Cardiac fibroblast (primary cell): ENCODE measurements at regions not wholly inside any gene's neighbourhood (a gene's known extent, or its start where the extent isn't known, plus 50 kb on each side); places are given as distances from the start of the nearest gene placed in this dataset.
A peak's percentile ranks its signal among the peaks of the same experiment; 100 is the strongest.

ENCODE experiments used
- DNase-seq, 2 donors: peaks; one replicate each; pipeline versions ENCODE4 v3.0.0 to v3.0.0-alpha.2; 2010; ENCODE audit warnings: low read depth in 2 of 2
- H3K4me3 ChIP-seq, 2 donors: replicated peaks in 1 of 2; 1 replicate in 1 of 2; 2 replicates in 1 of 2; pipeline ENCODE4 v1.5.1; 2011; ENCODE audit warnings: low read depth in 2 of 2, low read length in 2 of 2, mild to moderate bottlenecking in 2 of 2, moderate library complexity in 1 of 2
- CTCF ChIP-seq: IDR thresholded peaks from one replicate; pipeline ENCODE4 v1.5.1; 2011; ENCODE audit warnings: low read depth, mild to moderate bottlenecking, low read length, inconsistent platforms

DNA sequence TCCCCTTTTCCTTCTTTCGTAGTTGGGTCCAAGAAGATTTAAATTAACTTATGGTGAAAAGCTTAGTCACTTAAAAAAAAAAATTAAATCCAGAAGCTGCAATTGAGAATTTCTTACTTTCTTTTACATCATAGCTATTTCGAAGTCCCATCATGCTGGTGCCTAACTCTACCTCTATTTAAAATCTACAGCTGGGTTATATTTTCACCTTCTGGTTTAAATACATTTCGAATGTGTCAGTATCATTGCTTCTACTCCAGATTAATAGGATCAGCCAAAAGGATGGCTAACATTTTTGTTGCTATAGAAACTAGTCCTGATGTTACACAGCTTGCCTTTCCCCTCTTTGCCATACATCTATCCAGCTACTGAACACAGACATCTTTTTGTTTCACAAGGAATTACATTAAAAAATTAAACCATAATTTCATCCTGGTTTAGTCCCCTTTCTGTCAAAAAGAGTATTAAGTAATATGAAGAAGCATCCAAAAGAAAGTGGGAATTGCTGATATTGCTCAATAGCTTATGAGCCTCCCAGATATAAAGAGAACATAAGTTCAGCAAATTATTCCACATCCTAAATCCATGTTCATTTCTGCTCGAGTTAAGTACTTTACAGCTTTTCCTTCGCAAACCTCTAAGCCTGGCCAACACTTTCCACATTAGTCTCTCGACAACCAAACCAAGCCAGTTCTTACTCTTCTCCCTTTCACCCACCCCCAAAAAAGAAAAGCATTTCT is 396.7 kb upstream of the DAB1 start:
- TF ChIP-seq CTCF, result no peak
- peak in 1 of 2 donors; percentile 7 for DNase-seq
- H3K4me3 ChIP-seq, result no peak overlapping the region

DNA sequence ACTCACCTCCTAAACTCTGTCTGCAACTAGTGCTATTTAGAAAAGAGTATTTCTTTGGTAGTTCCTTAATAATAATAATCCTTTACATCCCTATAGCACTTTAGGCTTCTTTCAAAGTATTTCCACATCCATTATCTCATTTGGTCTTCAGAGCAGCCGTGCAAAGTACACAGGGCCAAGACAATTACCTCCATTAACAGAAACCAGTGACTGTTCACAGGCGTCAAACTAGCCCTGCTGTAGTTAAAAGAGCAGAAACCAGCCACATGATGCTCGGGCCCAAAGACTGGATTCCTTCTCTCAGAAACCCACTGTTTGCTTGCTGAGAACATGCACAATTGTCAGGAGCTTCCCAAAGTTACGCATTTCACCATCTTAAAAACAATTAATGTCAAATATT is 396.0 kb upstream of the DAB1 start:
- DNase-seq, result no peak
- no peak for TF ChIP-seq CTCF
- H3K4me3 ChIP-seq, result no peak overlapping the region

DNA sequence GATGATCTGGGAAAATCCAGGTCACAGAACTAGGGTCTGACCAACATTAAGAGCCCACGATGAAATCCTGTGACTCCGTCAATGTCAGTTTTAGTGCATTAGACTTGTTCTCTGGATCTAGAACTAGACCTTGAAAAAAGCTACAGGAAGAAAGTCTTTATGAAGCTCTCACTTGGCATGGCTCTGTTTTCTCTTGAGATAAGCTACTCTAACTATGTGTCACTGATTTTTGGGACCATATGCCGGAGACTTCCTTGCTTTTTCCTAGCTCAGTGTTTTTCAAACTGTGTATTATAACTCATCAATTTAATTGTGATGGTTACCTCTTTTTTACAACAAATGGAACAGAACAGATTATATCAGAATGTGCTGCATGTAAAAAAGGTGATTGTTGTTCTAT is 379.7 kb upstream of the DAB1 start:
- TF ChIP-seq CTCF, result no peak
- H3K4me3 ChIP-seq, result no peak overlapping the region
- no peak for DNase-seq

GRCh38 chr1:57800376-57800775 is 376.5 kb upstream of the DAB1 start:
- H3K4me3 ChIP-seq, result no peak overlapping the region
- no peak for TF ChIP-seq CTCF
- DNase-seq, result no peak

- DNase-seq, result no peak
- TF ChIP-seq CTCF, result no peak
- H3K4me3 ChIP-seq, result no peak overlapping the region
Measured at GRCh38 chr1:57799490-57800115, 375.7 kb upstream of the DAB1 start.

GRCh38 chr1:57798543-57798942 is 374.7 kb upstream of the DAB1 start:
- DNase-seq, result no peak
- no peak for TF ChIP-seq CTCF
- H3K4me3 ChIP-seq, result no peak overlapping the region

DNA sequence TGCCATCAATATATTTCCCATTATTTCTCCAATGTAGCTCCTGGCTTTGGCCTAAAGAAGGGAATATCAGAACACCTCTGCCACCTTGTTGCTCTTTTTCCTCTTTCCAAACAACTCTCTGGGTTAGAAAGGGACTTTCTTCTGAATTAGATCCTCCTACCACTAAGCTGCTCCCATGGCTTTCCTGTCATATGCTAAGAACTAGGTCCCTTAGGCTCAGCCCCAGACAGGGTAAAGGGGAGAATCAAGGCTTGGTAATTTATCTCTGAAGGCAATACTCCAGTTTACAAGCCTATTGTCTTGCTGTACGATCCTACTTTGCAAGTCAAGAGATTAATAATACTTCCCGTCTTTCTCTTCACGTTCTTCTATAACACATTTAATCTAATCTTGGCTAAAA is 373.2 kb upstream of the DAB1 start:
- DNase-seq, result no peak
- TF ChIP-seq CTCF, result no peak
- no peak overlapping the region for H3K4me3 ChIP-seq
